Liver (tissue), 8 donors: ENCODE measurements at regions not wholly inside any gene's neighbourhood (a gene's known extent, or its start where the extent isn't known, plus 50 kb on each side); places are given as distances from the start of the nearest gene placed in this dataset.

ENCODE experiments used
- DNase-seq: peaks from one replicate; pipeline ENCODE4 v3.0.0-alpha.2; 2017; ENCODE audit warnings: low spot score
- H3K27ac ChIP-seq, 2 donors: one replicate each; pipeline ENCODE4 v1.7.0; 2013; ENCODE audit warnings: inconsistent platforms in 2 of 2, low read length in 2 of 2, control low read depth in 1 of 2, low read depth in 1 of 2, mild to moderate bottlenecking in 1 of 2
- H3K27me3 ChIP-seq, 4 donors: one replicate each; pipeline versions ENCODE4 v1.6.1 to v1.7.0; 2013; ENCODE audit warnings: low read length in 3 of 4, inconsistent platforms in 1 of 4, mild to moderate bottlenecking in 1 of 4, moderate library complexity in 1 of 4; ENCODE audit not compliant: control insufficient read depth in 4 of 4, insufficient read depth in 4 of 4
- H3K36me3 ChIP-seq, 4 donors: one replicate each; pipeline versions ENCODE4 v1.6.1 to v1.7.0; 2013; ENCODE audit warnings: low read length in 3 of 4, mild to moderate bottlenecking in 3 of 4, low read depth in 1 of 4, moderate library complexity in 1 of 4; ENCODE audit not compliant: control insufficient read depth in 4 of 4, insufficient read depth in 3 of 4
- H3K4me1 ChIP-seq, 4 donors: one replicate each; pipeline versions ENCODE4 v1.6.1 to v1.7.0; 2013; ENCODE audit warnings: low read length in 3 of 4, mild to moderate bottlenecking in 3 of 4, moderate library complexity in 1 of 4; ENCODE audit not compliant: control insufficient read depth in 4 of 4, insufficient read depth in 4 of 4
- H3K4me3 ChIP-seq, 3 donors: one replicate each; pipeline versions ENCODE4 v1.6.1 to v1.7.0; 2013; ENCODE audit warnings: low read length in 3 of 3, control low read depth in 1 of 3, low read depth in 1 of 3, mild to moderate bottlenecking in 1 of 3
- H3K9ac ChIP-seq, 2 donors: one replicate each; pipeline ENCODE4 v1.7.0; 2013; ENCODE audit warnings: low read length in 2 of 2, mild to moderate bottlenecking in 2 of 2, moderate library complexity in 2 of 2, control low read depth in 1 of 2, low read depth in 1 of 2
- H3K9me3 ChIP-seq, 4 donors: one replicate each; pipeline versions ENCODE4 v1.6.1 to v1.7.0; 2013; ENCODE audit warnings: low read length in 3 of 4; ENCODE audit not compliant: control insufficient read depth in 4 of 4
- ATF3 ChIP-seq: IDR thresholded peaks from 2 replicates; pipeline ENCODE4 v1.6.1; 2016; ENCODE audit warnings: antibody characterized with exemption
- CTCF ChIP-seq: fragments of 150-350 bp; IDR thresholded peaks from 2 replicates; pipeline ENCODE4 v1.5.1; 2017; ENCODE audit warnings: improper control_type of control experiment, low read depth, low read length; ENCODE audit not compliant: missing input control
- EGR1 ChIP-seq, 2 donors: IDR thresholded peaks; 2 replicates each; pipeline ENCODE4 v1.6.1; 2016 to 2018; ENCODE audit warnings: antibody characterized with exemption in 2 of 2, low read depth in 2 of 2
- FOXA1 ChIP-seq: IDR thresholded peaks from 2 replicates; pipeline ENCODE4 v1.6.1; 2016; ENCODE audit warnings: antibody characterized with exemption
- FOXA2 ChIP-seq: IDR thresholded peaks from 2 replicates; pipeline ENCODE4 v1.6.1; 2016; ENCODE audit warnings: antibody characterized with exemption
- GABPA ChIP-seq, 2 donors: IDR thresholded peaks in 1 of 2; conservative IDR thresholded peaks in 1 of 2; 2 replicates each; pipeline ENCODE4 v1.6.1; 2016; ENCODE audit warnings: antibody characterized with exemption in 2 of 2, mild to moderate bottlenecking in 1 of 2, moderate library complexity in 1 of 2
- HNF4A ChIP-seq, 2 donors: conservative IDR thresholded peaks; 2 replicates each; pipeline ENCODE4 v1.6.1; 2016; ENCODE audit warnings: antibody characterized with exemption in 2 of 2, mild to moderate bottlenecking in 2 of 2
- HNF4G ChIP-seq: IDR thresholded peaks from 2 replicates; pipeline ENCODE4 v1.6.1; 2016; ENCODE audit warnings: antibody characterized with exemption
- JUND ChIP-seq, 2 donors: IDR thresholded peaks; 2 replicates each; pipeline ENCODE4 v1.6.1; 2016; ENCODE audit warnings: antibody characterized with exemption in 2 of 2
- MAX ChIP-seq: IDR thresholded peaks from 2 replicates; pipeline ENCODE4 v1.6.1; 2016; ENCODE audit warnings: antibody characterized with exemption
- NR2F2 ChIP-seq: IDR thresholded peaks from 2 replicates; pipeline ENCODE4 v1.6.1; 2016; ENCODE audit warnings: antibody characterized with exemption
- RAD21 ChIP-seq, 2 donors: IDR thresholded peaks; 2 replicates each; pipeline ENCODE4 v1.6.1; 2016; ENCODE audit warnings: antibody characterized with exemption in 2 of 2, mild to moderate bottlenecking in 2 of 2
- REST ChIP-seq: IDR thresholded peaks from 2 replicates; pipeline ENCODE4 v1.6.1; 2016; ENCODE audit warnings: antibody characterized with exemption, mild to moderate bottlenecking
- RXRA ChIP-seq, 2 donors: IDR thresholded peaks; 2 replicates each; pipeline ENCODE4 v1.6.1; 2017 to 2018; ENCODE audit warnings: antibody characterized with exemption in 2 of 2, mild to moderate bottlenecking in 1 of 2
- SP1 ChIP-seq: IDR thresholded peaks from 2 replicates; pipeline ENCODE4 v1.6.1; 2018; ENCODE audit warnings: antibody characterized with exemption, mild to moderate bottlenecking
- TAF1 ChIP-seq: conservative IDR thresholded peaks from 2 replicates; pipeline ENCODE4 v1.6.1; 2016; ENCODE audit warnings: antibody characterized with exemption, mild to moderate bottlenecking
- YY1 ChIP-seq: IDR thresholded peaks from 2 replicates; pipeline ENCODE4 v1.6.1; 2016; ENCODE audit warnings: antibody characterized with exemption, mild to moderate bottlenecking
- ZBTB33 ChIP-seq: IDR thresholded peaks from 2 replicates; pipeline ENCODE4 v1.6.1; 2016; ENCODE audit warnings: antibody characterized with exemption
- WGBS: extraction: QIAGEN DNeasy Blood & Tissue Kit; methylation state at CpG from one replicate; pipeline ENCODE4 v1.1.7; 2013; 5-methylcytosine and 5-hydroxymethylcytosine counted together
- donor health status: healthy.
- donor health status: healthy.
- donor health status: healthy.
- donor health status: healthy.
- donor health status: healthy.

- TF ChIP-seq HNF4G (no peak), RAD21 (IDR thresholded peaks at IDR 0.05) (no peak), ZBTB33 (no peak), FOXA1 (no peak), GABPA (IDR thresholded peaks at IDR 0.05 in 1 of 2, conservative IDR thresholded peaks at IDR 0.05 in 1 of 2) (no peak)
- Histone ChIP-seq H3K27ac (no peak overlapping the region), H3K36me3 (no peaks in the 10 kb centered on the region), H3K9ac (no peak overlapping the region), H3K4me1 (no peaks in the 10 kb centered on the region), H3K27me3 (no peaks in the 10 kb centered on the region), H3K4me3 (no peak overlapping the region), H3K9me3 (no peaks in the 10 kb centered on the region)
- no peak for DNase-seq
- 47% methylated on average over 2 of the region's 2 CpGs for WGBS
These were observed 148.5 kb upstream of the TYRP1 start for GRCh38 chr9:12544700-12545099.

- Histone ChIP-seq H3K36me3 (no peaks in the 10 kb centered on the region), H3K9ac (no peak overlapping the region)
- TF ChIP-seq JUND (IDR thresholded peaks at IDR 0.05): no peak
- TF ChIP-seq FOXA2: no peak
- TF ChIP-seq MAX: no peak
- no peak for TF ChIP-seq ZBTB33
- no peak for TF ChIP-seq RXRA (IDR thresholded peaks at IDR 0.05)
- TF ChIP-seq FOXA1: no peak
- no peak for TF ChIP-seq NR2F2
- no peak for TF ChIP-seq SP1
- no peak for TF ChIP-seq YY1
- no peak for TF ChIP-seq EGR1 (IDR thresholded peaks at IDR 0.05; ENCODE audit: low read depth in 2 of 2)
- no peak for TF ChIP-seq HNF4A (conservative IDR thresholded peaks at IDR 0.05)
- no peak for TF ChIP-seq REST
- TF ChIP-seq ATF3: no peak
- no peak for TF ChIP-seq HNF4G
- no peak for TF ChIP-seq GABPA (IDR thresholded peaks at IDR 0.05 in 1 of 2, conservative IDR thresholded peaks at IDR 0.05 in 1 of 2)
- TF ChIP-seq RAD21 (IDR thresholded peaks at IDR 0.05): no peak
- TF ChIP-seq CTCF: no peak
- TF ChIP-seq TAF1: no peak
These were observed 138.5 kb upstream of the TYRP1 start for GRCh38 chr9:12554636-12555035.

More at GRCh38 chr9:12554636-12555035, 138.5 kb upstream of the TYRP1 start:
- no peaks in the 10 kb centered on the region for H3K27me3 ChIP-seq
- no peak overlapping the region for H3K27ac ChIP-seq
- DNase-seq: no peak
- 47% methylated on average over 5 of the region's 5 CpGs for WGBS
- no peak overlapping the region for H3K4me3 ChIP-seq
- H3K4me1 ChIP-seq: no peaks in the 10 kb centered on the region
- H3K9me3 ChIP-seq: no peaks in the 10 kb centered on the region
